ENCODE measurements at regions not wholly inside any gene's neighbourhood (a gene's known extent, or its start where the extent isn't known, plus 50 kb on each side); places are given as distances from the start of the nearest gene placed in this dataset.

- Histone ChIP-seq H3K27me3 (ENCODE audit: control insufficient read depth in 3 of 3, insufficient read depth in 3 of 3, low read length in 2 of 3) (no peaks in the 10 kb centered on the region), H3K9me3 (ENCODE audit: control insufficient read depth in 4 of 4, insufficient read depth in 3 of 4, low read length in 3 of 4) (no peaks in the 10 kb centered on the region), H3K9ac (ENCODE audit: insufficient read depth in 1 of 2, low read length in 2 of 2) (no peak overlapping the region), H3K36me3 (ENCODE audit: control insufficient read depth in 4 of 4, insufficient read depth in 4 of 4, low read length in 4 of 4) (no peaks in the 10 kb centered on the region), H3K27ac (ENCODE audit: low read depth in 1 of 2, low read length in 1 of 2) (no peak overlapping the region), H3K4me3 (no peak overlapping the region), H3K4me1 (ENCODE audit: control insufficient read depth in 5 of 5, insufficient read depth in 5 of 5, low read length in 5 of 5) (peaks cover 0 to 9% (median 0%) of the 10 kb centered on the region in 5 donors)
- ATAC-seq (ENCODE audit: insufficient read depth, low FRiP score) (no peak), DNase-seq (no peak)
- no peak for TF ChIP-seq CTCF (IDR thresholded peaks at IDR 0.05; ENCODE audit: control extremely low read depth, extremely low read depth)
- WGBS, 2 donors: 41 to 63% methylated on average over 4 of the region's 4 CpGs
Observed at GRCh38 chr6:25181350-25181724, 97.8 kb upstream of the CARMIL1 start.

GRCh38 chr6:25181923-25182322 is 97.3 kb upstream of the CARMIL1 start:
- 86 to 92% methylated on average over 1 of the region's 1 CpG for WGBS, 2 donors
- DNase-seq: no peak
- ATAC-seq (ENCODE audit: insufficient read depth, low FRiP score): no peak
- no peak for TF ChIP-seq CTCF (IDR thresholded peaks at IDR 0.05; ENCODE audit: control extremely low read depth, extremely low read depth)
- Histone ChIP-seq H3K36me3 (ENCODE audit: control insufficient read depth in 4 of 4, insufficient read depth in 4 of 4, low read length in 4 of 4) (no peaks in the 10 kb centered on the region), H3K27ac (ENCODE audit: low read depth in 1 of 2, low read length in 1 of 2) (no peak overlapping the region), H3K9ac (ENCODE audit: insufficient read depth in 1 of 2, low read length in 2 of 2) (no peak overlapping the region), H3K27me3 (ENCODE audit: control insufficient read depth in 3 of 3, insufficient read depth in 3 of 3, low read length in 2 of 3) (no peaks in the 10 kb centered on the region), H3K4me1 (ENCODE audit: control insufficient read depth in 5 of 5, insufficient read depth in 5 of 5, low read length in 5 of 5) (peaks cover 0 to 9% (median 0%) of the 10 kb centered on the region in 5 donors), H3K9me3 (ENCODE audit: control insufficient read depth in 4 of 4, insufficient read depth in 3 of 4, low read length in 3 of 4) (no peaks in the 10 kb centered on the region), H3K4me3 (no peak overlapping the region)

- no peaks in the 10 kb centered on the region for H3K36me3 ChIP-seq (ENCODE audit: control insufficient read depth in 4 of 4, insufficient read depth in 4 of 4, low read length in 4 of 4)
- H3K4me3 ChIP-seq: no peak overlapping the region
- no peak overlapping the region for H3K9ac ChIP-seq (ENCODE audit: insufficient read depth in 1 of 2, low read length in 2 of 2)
- no peak for TF ChIP-seq CTCF (IDR thresholded peaks at IDR 0.05; ENCODE audit: control extremely low read depth, extremely low read depth)
- no peak overlapping the region for H3K27ac ChIP-seq (ENCODE audit: low read depth in 1 of 2, low read length in 1 of 2)
- H3K27me3 ChIP-seq (ENCODE audit: control insufficient read depth in 3 of 3, insufficient read depth in 3 of 3, low read length in 2 of 3): no peaks in the 10 kb centered on the region
- ATAC-seq (ENCODE audit: insufficient read depth, low FRiP score): no peak
- peaks cover 0 to 2% (median 0%) of the 10 kb centered on the region in 4 donors for H3K9me3 ChIP-seq (ENCODE audit: control insufficient read depth in 4 of 4, insufficient read depth in 3 of 4, low read length in 3 of 4)
- no peak for DNase-seq
- WGBS, 2 donors: 72 to 83% methylated on average over 2 of the region's 2 CpGs
- no peaks in the 10 kb centered on the region for H3K4me1 ChIP-seq (ENCODE audit: control insufficient read depth in 5 of 5, insufficient read depth in 5 of 5, low read length in 5 of 5)
Observed at GRCh38 chr6:25186919-25187318, 92.3 kb upstream of the CARMIL1 start.

GRCh38 chr6:25188232-25188631 is 90.9 kb upstream of the CARMIL1 start:
- peaks cover 0 to 9% (median 3%) of the 10 kb centered on the region in 5 donors for H3K4me1 ChIP-seq (ENCODE audit: control insufficient read depth in 5 of 5, insufficient read depth in 5 of 5, low read length in 5 of 5)
- no peak for ATAC-seq (ENCODE audit: insufficient read depth, low FRiP score)
- H3K9me3 ChIP-seq (ENCODE audit: control insufficient read depth in 4 of 4, insufficient read depth in 3 of 4, low read length in 3 of 4): peaks cover 0 to 2% (median 0%) of the 10 kb centered on the region in 4 donors
- whole genome bisulfite sequencing, 2 donors: 81 to 90% methylated on average over 1 of the region's 1 CpG
- H3K4me3 ChIP-seq: no peak overlapping the region
- no peak overlapping the region for H3K27ac ChIP-seq (ENCODE audit: low read depth in 1 of 2, low read length in 1 of 2)
- H3K9ac ChIP-seq (ENCODE audit: insufficient read depth in 1 of 2, low read length in 2 of 2): no peak overlapping the region
- TF ChIP-seq CTCF (IDR thresholded peaks at IDR 0.05; ENCODE audit: control extremely low read depth, extremely low read depth): no peak
- H3K36me3 ChIP-seq (ENCODE audit: control insufficient read depth in 4 of 4, insufficient read depth in 4 of 4, low read length in 4 of 4): no peaks in the 10 kb centered on the region
- no peak for DNase-seq
- no peaks in the 10 kb centered on the region for H3K27me3 ChIP-seq (ENCODE audit: control insufficient read depth in 3 of 3, insufficient read depth in 3 of 3, low read length in 2 of 3)

Measured in lung (tissue), 11 donors.